BJ (cell line): ENCODE measurements at regions not wholly inside any gene's neighbourhood (a gene's known extent, or its start where the extent isn't known, plus 50 kb on each side); places are given as distances from the start of the nearest gene placed in this dataset.
"Not testable (repeated sequence)": the region's sequence is repeated elsewhere in the genome, so short reads cannot be mapped to it uniquely, and the experiment has no call there.

Source experiments
- CTCF ChIA-PET: fragments of 350-600 bp; formaldehyde crosslinking; extraction: SDS; loops from one replicate; lab custom pipeline; 2021; ENCODE audit warnings: antibody characterized with exemption, inconsistent platforms; lab: Yijun Ruan, JAX
- POLR2A ChIA-PET: fragments of 300-600 bp; sonication (Branson Sonifier 250); formaldehyde crosslinking; extraction: SDS; loops from one replicate; lab custom pipeline; 2021; ENCODE audit warnings: antibody characterized with exemption; lab: Charles Lee
- DNase-seq: peaks from one replicate; pipeline ENCODE4 v3.0.0-alpha.2; 2011; ENCODE audit warnings: low read depth
- H3K27me3 ChIP-seq: 2 replicates; pipeline ENCODE4 v1.6.0; 2011; ENCODE audit warnings: low read length; ENCODE audit not compliant: control insufficient read depth, insufficient read depth
- H3K36me3 ChIP-seq: 2 replicates; pipeline ENCODE4 v1.5.1; 2011; ENCODE audit warnings: low read length; ENCODE audit not compliant: control insufficient read depth, insufficient read depth
- H3K4me3 ChIP-seq: 2 replicates; pipeline ENCODE4 v1.5.1; 2011; ENCODE audit warnings: low read depth, mild to moderate bottlenecking, control low read depth, low read length
- CTCF ChIP-seq: IDR thresholded peaks from 2 replicates; pipeline ENCODE4 v1.5.1; 2011; ENCODE audit warnings: low read depth, mild to moderate bottlenecking, control low read depth, inconsistent platforms, low read length, moderate library complexity; ENCODE audit not compliant: insufficient read depth

DNA sequence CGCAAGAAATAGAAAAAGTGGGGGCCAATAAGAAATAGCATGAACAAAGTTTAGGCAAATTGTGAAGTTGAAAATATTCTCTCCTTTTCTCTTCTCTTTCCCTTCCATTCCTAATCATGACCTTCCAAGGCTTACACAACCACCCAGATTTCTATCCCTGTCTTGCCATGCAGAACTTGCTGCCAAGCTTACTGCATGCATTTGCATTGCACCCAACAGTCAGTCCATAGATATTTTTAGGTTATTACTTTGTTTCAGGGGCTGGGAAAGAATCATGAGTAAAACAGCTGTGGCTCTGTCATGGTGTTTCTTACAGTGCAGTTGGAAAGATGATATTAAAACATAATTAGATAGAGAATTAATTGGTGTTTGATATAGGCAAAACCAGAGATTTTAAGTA lies 219.4 kb downstream of the PTGER3 start:
- H3K27me3 ChIP-seq: no peaks in the 10 kb centered on the region
- POLR2A ChIA-PET: no interaction called here
- CTCF ChIA-PET: interaction anchor here (1.3 kb wide), 1 partner anchor 10 kb away, joined by 3 read pairs; no protein-coding TSS in a partner anchor
- H3K36me3 ChIP-seq: no peaks in the 10 kb centered on the region
- no peak overlapping the region for H3K4me3 ChIP-seq
- no peak for DNase-seq
- no peak for TF ChIP-seq CTCF

- H3K4me3 ChIP-seq, CTCF ChIA-PET: not testable (repeated sequence)
Observed at GRCh38 chr1:70834365-70834764, 213.3 kb downstream of the PTGER3 start.

GRCh38 chr1:70836456-70836855 lies 211.2 kb downstream of the PTGER3 start:
- no peaks in the 10 kb centered on the region for H3K36me3 ChIP-seq
- POLR2A ChIA-PET: no interaction called here
- no peak for DNase-seq
- no peak overlapping the region for H3K4me3 ChIP-seq
- CTCF ChIA-PET: interaction anchor here (0.5 kb wide), 1 partner anchor 150 kb away, joined by 3 read pairs; no protein-coding TSS in a partner anchor
- no peaks in the 10 kb centered on the region for H3K27me3 ChIP-seq
- no peak for TF ChIP-seq CTCF

More at GRCh38 chr1:70834365-70834764, 213.3 kb downstream of the PTGER3 start:
- H3K27me3 ChIP-seq, H3K36me3 ChIP-seq, DNase-seq, POLR2A ChIA-PET: not testable (repeated sequence)

DNA sequence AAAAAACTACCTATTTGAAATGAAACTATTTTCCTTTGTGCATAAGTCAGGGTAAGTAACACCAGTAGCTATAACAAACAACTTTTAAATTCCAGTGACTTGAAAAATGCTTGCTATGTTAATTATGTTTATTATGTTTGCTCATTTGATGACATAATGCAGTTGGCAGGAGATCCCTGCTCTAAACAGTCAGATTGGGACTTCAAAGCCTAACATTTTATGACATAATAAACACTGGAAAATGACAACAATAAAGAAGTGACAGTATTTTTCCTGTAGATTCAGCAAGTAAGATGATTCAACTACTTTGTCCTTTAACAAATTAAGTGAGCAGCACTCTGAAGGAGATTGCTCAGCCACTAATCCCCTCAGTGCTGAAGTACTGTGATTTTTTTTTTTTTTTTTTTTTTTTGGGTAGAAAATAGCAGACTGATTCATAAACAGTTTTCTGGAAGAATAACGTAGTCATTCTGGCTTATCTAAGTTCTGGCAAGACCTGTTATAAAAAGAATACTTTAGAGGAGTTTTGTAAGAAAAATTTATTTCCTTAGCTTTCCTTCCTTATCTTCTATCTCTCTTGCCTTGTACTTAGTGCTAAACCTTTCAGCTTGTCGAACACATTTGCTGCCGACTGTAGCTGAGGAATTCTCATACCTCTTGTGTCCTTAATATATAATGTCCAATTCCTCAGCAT lies 207.2 kb downstream of the PTGER3 start:
- ChIA-PET CTCF (interaction anchor here (0.7 kb wide), 1 partner anchor 125 kb away, joined by 4 read pairs; no protein-coding TSS in a partner anchor), POLR2A (no interaction called here)
- Histone ChIP-seq H3K4me3 (no peak overlapping the region), H3K27me3 (no peaks in the 10 kb centered on the region), H3K36me3 (no peaks in the 10 kb centered on the region)
- no peak for TF ChIP-seq CTCF
- peak; percentile 16 for DNase-seq

- POLR2A ChIA-PET: no interaction called here
- CTCF ChIA-PET: no interaction called here
Observed at GRCh38 chr1:70842562-70842961, 205.1 kb downstream of the PTGER3 start.

More at GRCh38 chr1:70842562-70842961, 205.1 kb downstream of the PTGER3 start:
- no peaks in the 10 kb centered on the region for H3K27me3 ChIP-seq
- DNase-seq: no peak
- no peak overlapping the region for H3K4me3 ChIP-seq
- no peak for TF ChIP-seq CTCF
- no peaks in the 10 kb centered on the region for H3K36me3 ChIP-seq
